MV-4-11 (cell line): ENCODE measurements at regions not wholly inside any gene's neighbourhood (a gene's known extent, or its start where the extent isn't known, plus 50 kb on each side); places are given as distances from the start of the nearest gene placed in this dataset.
"Not testable (repeated sequence)": the region's sequence is repeated elsewhere in the genome, so short reads cannot be mapped to it uniquely, and the experiment has no call there.

Source experiments
- DNase-seq: peaks from one replicate; lab custom pipeline; 2025; lab: John Stamatoyannopoulos, UW

DNA sequence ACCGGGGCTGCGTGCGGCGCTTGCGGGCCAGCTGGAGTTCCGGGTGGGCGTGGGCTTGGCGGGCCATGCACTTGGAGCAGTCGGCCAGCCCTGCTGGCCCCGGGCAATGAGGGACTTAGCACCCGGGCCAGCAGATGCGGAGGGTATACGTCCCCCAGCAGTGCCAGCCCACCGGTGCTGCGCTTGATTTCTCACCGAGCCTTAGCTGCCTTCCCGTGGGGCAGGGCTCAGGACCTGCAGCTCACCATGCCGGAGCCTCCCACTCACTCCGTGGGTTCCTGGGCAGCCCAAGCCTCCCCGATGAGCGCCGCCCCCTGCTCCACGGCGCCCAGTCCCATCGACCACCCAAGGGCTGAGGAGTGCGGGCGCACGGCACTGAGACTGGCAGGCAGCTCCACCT, 51.4 kb upstream of the INPP4B start:
- not testable (repeated sequence) for DNase-seq

DNA sequence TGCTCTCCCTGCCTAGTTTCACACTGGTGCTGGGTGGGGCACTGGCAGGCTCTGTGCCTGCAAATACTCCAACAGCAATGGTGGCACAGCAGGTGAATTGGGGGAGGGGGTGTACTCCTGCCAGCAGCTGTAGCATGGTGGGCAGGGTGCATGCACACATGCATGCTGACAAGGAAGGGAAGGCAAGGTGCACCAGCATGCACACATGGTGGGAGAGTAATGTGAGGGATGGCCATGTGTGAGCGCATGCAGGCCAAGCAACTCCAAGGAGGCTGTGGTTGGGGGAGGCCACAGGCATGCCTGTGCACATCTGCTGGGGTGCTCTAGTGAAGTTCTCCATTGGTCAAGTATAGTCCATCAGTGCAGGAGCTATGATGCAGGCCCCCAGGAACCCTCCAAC, 54.5 kb upstream of the INPP4B start:
- DNase-seq: no peak

DNA sequence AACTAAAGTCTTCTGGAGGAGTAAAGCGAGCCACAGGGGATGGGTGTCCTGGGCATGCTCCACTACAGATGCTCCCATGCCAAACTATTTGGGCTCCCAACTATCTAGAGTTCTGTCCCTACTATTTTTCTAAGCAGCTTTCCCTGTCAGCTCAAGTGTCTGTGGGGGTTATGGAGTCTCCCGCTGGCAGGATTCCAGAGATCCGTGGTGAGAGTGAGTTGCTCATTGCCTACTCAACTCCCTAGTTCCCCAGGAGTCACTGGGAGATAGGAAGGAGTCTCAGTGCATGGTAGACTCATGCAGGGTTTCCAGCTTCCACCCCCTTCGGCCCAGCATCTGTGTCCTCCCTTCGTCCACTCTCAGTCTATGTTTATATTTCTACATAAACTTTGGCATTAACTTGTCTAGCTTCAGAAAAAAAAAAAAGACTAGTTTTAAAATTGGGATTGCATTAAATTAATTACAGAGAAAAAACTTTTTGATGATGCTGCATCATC, 55.1 kb upstream of the INPP4B start:
- no peak for DNase-seq

DNA sequence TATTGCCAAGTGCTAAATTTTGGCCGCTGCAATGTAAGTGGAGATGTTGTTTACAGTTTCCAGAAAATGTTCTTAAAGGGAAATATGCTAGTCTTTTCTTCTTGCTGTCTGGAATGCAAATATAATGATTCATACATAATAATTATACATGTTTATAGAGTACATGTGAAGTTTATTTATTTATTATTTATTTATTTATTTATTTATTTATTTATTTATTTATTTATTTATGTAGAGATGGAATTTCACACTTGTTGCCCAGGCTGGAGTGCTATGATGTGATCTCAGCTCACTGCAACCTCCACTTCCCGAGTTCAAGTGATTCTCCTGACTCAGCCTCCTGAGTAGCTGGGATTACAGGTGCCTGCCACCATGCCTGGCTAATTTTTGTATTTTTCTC, 57.5 kb upstream of the INPP4B start:
- DNase-seq: not testable (repeated sequence)

DNA sequence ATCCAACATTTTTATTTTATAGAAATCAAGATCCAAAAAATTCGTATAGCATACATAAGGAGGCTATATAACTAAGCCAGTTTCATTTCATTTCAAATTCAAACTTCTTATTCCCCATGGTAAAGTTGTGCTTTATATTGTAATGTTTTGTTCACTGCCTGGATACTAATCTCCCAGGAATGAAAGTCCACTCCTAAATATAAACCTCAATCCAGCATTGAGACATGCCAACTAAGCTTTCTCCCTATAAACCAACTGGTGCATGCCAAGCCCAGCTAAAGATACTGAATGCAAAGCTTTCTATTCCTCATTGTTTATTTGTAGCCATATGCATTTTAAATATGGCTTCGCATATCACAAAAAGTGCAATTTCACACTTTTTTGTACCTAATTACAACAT, 63.8 kb upstream of the INPP4B start:
- no peak for DNase-seq

DNA sequence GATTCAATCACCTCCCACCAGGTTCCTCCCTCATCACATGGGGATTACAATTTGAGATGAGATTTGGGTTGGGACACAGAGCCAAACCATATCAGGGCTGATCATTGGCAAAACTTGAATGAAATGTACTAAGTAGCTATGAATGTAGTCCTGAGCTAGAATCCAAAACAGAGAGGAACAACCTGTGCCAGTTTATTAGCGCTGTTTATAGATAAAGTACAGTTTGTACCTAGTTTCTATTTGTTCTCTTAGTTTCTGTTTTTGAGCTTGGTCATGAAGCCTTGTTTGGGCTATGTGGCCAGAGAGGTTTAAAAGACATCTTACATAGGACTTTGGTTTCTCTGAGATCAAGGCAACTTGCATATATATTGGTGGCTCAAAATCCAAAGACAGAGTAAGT, 66.9 kb upstream of the INPP4B start:
- DNase-seq: no peak

DNA sequence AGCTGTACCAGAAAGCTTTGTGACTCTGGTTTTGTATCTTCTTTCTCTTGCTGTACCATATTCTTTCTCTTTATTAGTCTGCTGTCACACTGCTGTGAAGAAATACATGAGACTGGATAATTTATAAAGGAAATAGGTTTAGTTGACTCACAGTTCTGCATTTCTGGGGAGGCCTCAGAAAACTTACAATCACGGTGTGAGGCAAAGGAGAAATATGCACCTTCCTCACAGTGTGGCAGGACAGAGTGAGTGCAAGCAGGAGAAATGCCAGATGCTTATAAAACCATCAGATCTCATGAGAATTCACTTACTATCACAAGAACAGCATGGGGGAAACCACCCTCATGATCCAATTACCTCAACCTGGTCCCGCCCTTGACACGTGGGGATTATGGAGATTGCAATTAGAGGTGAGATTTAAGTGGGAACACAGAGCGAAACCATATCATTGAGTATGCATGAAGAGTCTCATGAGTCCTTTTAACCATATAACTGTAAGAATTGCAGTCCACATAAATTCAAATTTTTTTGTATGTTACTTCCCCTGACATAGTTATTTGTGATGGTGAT, 67.4 kb upstream of the INPP4B start:
- DNase-seq: no peak

DNA sequence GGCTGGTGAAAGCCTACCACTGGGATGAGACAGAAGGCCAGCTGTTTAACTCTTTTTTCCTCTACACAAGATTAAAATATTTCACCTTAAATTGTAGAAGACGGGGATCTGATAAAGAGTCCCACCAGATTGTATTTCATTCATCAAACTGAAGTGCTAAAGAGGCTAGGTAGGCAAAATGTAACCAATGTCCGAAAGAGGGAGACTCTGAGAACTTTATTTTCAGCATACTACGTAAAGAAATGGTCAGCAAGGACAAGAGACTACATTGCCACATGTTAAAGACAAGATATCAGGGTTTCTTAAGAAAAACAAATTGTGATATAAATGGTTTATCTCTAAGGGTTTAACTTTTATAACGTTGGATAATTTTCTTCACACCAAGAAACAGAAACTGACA, 71.6 kb upstream of the INPP4B start:
- no peak for DNase-seq

DNA sequence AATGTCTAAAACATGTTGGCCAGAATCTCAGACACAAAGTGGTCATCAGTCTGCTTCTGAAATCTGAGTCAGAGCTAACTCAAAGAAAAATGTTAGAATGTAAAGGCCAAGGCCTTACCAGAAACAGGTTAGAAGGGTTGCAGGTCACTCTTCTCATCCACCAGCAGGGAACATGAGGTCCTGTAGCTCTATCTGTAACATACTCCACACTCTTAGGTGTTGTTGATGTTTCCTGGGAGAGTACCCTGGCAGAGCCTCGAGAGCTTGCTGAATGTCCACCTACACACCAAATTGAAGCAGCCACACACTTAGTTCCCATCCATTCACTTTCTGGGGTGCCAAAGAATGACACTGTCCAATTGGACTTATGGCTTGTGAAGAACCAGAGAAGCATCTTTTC, 76.6 kb upstream of the INPP4B start:
- DNase-seq: no peak

DNA sequence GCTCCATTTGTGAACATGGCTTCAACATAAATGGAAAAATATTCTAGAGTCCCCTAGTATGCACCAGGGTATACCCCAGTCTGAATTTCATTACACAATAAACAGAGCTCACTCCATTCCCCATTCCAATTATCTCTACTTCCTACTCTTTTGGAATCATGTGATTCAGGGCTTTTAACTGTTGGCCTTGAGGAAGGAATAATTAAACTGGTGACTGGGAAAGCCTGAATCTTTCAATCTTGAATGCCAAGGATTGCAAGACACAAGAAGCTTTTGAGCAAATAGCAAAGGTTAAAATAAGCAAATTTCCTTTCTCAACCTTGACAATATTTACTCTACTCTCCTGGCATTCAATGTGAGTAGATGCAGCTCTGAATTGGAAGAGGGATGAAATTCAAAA, 77.5 kb upstream of the INPP4B start:
- DNase-seq: no peak

DNA sequence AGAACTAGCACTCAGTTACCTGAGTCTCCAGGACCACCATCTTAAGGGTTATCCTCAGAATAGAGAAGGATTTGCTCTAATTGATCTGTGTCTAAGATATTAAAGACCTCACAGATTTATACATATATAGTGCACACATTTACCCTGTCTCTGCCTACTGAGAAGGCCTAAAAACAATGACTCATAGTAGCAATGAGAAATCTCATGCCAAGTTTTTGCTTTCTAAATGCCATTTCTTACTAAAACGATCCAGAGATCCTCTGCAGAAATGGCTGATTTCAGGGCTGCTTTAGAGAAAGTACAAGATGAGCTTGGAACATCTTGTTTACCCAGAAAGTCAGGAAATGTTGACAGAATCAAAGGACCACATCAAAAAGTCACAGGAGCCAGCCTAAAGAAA, 79.1 kb upstream of the INPP4B start:
- no peak for DNase-seq

DNA sequence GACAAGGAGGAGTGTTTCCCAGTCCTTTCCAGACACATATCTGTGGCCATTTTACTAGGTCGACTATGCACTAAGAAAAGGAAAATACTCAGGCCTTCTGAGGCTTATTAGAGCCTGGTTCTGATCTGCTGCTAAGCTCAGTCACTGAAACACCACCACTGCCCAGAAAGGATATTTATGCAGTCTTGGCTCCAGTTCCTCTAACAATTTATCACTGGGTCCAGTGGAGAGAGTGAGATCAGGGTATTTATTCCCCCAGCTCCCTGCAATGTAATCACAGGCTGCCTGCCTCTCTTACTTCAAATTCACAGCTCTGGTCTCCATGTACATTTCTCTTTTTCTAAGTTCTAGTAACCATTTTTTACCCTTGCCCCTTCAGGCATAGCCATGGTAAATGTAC, 81.6 kb upstream of the INPP4B start:
- no peak for DNase-seq

DNA sequence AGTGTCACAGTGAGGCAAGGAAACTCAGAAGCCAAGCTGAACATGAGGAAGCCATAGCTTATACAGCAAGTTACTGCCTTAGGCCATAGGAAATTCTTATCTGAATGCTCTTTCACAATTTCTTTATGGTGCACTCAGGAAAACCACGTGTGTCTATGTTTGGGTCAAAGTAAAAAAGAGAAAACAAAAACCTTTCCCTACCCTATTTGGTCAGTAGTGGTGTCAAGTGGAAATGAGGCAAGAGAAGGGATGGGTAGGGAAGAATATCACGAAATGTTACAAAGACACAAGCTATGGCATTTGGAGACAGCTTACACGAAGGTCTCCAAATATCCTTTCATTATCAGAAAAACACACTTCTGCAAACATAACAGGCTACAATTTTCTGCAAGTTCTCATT, 83.4 kb upstream of the INPP4B start:
- DNase-seq: peak; percentile 1

DNA sequence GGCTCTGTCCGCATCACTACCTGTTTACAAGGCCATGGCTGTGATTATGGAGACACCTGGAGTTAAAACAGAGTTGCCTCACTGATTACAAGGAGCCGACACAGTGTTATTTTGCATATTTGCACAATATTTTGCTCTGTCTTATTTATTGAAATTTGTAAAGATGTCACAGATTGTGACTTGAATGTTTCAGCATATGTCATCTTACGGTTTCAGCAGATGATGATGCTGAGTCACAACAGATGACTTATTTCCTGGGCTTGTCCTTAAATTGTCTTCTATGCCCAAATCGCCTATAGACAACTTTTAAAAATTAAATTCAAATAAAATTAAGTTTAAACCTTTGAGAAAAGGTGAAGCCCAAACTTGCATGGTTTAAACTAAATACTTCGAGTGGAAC, 87.1 kb upstream of the INPP4B start:
- DNase-seq: no peak

DNA sequence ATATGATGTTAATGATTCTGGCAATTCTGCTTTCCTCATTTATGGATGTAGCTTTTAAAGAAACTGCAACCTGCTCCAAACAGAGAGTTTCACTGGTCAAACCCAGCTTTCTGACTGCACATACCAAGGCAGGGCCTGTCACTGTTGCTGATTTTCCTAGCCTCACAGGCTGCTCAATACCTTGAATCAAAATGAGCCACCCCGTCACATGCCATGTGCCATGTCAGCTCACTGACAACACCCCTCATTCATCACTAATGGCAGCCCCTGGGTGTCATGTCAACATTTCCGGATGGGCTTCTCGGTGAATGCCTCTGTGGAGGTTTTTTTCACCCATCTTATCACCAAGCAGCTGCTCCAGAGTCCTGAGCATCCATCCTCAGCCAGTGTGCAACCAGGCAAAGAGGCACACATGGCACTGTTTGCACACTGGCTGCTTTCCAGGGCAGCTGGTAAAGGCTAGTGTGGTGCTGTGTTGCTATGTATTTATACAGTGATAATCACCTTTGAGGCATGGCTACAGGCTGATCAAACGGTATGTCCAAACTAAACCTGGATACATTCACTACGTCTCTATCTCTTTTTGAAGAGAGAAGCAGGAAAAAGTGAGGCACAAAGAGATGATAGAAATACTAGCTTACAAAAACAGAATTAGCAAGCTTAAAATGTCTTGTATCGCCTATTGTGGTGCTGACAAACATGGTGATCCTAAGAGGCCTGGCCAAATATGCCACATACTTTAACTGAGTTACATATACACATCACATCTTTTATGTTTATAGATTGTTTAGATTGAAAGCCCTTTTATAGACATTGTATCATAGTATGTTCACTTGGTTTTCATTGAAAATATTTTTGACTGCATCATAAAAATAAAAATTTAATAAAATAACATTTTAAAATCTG, 94.6 kb upstream of the INPP4B start:
- no peak for DNase-seq

DNA sequence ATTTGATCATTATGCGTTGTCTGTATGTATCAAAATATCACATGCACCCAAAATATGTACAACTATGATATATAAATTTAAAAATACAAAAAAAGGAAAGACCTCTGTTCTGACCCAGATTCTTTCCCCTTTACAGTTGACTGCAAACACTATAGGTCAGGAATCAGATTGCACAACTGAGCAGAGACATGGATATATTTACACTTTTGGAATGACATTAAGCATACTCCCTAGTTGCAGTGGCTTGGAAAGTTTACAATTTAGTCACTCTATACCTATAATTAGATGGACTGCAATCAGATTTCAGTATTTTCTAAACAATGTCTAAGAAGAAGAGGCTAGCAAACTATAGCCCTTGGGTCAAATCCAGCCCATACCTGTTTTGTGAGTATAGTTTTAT, 98.5 kb upstream of the INPP4B start:
- no peak for DNase-seq

DNA sequence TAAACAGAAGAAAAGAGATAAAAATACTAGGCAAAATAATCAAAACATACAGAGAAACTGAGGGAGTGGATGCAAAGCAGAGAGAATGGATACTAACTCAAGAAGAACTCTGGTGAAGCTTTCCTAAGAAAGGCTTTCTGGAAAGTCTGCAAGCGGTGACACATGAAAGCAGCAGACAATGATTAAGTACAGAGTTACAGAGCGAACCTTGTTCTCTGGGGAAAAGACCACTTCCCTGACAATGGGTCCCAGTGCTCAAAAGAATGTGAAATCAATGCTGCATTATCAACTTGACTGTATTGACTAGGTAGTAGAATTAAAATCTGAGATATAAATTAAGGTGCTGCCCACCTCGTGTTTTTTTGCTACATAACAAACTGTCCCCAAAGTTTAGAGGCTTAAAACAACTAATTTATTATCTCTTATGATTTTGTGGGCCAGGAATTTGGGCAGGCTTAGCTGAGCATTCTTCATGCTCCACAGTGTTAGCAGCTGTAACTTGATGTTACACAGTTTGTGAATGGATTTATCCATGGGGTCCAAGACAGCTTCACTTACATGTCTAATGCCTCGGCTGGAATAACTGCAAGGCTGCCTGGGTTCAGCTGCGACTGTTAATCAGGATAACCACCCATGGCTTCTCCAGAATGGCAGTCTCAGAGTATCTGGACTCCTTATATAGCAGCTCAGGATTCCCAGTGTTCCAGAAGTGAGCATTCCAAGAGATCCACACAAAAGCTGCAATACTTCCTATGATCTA, 106.9 kb upstream of the INPP4B start:
- DNase-seq: no peak

DNA sequence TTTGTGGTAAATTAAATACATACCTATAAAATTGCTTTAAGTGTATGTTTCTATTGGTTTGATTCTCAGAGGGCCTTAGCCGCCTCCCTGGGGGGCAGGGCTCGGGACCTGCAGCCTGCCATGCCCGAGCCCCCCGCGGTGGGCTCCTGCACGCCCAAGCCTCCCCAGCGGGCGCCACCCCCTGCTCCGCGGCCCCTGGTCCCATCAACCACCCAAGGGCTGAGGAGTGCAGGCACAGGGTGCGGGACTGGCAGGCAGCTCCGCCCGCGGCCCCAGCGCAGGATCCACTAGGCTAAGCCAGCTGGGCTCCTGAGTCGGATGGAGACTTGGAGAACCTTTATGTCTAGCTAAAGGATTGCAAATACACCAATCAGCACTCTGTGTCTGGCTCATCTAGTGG, 108.3 kb upstream of the INPP4B start:
- no peak for DNase-seq

DNA sequence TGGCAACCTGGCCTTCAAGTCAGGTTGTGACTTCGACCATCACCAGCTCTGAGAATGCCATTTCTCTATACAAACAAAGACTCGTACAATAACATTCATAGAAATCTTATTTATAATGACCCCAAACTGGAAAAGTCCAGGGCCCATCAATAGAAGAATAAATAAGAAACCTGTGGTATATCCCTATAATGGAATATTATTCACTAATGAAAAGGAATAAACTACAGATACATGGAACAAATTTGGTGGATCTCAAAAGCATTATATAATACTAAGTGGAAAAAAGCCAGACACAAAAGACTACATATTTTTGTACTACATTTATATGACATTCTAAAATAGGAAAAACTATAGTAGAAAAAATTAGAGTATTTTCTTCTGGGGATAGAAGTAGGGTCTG, 109.4 kb upstream of the INPP4B start:
- DNase-seq: no peak

DNA sequence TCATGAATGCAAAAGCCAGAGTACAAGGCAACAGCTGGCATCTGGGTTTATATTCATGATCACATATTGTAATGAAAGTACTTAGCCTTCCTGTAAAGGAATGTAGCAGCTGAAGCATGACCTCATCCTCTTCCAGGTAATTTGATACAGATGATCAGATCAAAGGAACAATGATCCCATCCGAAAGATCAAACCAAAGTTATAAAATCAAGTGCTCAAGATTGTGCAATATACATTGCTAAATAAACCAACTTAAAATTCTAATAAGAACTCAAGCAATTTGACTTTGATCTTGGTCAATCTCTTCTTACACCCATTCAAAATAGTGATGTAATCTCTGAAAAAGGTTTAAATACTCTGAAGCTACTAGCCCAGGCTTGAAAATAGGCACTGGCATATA, 113.1 kb upstream of the INPP4B start:
- peak; percentile 10 for DNase-seq

DNA sequence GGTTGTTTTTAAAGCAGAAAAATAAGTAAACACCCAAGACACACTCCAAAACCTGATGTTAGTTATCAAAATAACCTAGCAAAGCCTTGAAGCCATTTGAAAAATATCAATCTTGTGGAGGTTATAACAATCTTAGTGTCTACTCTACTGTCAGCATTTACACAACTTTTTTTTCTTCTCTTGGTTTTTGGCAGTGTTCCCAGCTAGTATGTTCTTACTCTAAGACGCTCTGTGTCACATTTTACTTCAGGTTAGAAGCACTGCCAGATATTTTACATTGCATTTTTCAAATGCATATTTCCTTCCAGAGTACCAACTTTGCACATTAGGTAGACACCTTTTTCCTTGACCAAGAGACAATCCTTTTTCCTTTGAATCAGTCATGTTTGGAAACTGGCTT, 114.0 kb upstream of the INPP4B start:
- peak; percentile 67 for DNase-seq

DNA sequence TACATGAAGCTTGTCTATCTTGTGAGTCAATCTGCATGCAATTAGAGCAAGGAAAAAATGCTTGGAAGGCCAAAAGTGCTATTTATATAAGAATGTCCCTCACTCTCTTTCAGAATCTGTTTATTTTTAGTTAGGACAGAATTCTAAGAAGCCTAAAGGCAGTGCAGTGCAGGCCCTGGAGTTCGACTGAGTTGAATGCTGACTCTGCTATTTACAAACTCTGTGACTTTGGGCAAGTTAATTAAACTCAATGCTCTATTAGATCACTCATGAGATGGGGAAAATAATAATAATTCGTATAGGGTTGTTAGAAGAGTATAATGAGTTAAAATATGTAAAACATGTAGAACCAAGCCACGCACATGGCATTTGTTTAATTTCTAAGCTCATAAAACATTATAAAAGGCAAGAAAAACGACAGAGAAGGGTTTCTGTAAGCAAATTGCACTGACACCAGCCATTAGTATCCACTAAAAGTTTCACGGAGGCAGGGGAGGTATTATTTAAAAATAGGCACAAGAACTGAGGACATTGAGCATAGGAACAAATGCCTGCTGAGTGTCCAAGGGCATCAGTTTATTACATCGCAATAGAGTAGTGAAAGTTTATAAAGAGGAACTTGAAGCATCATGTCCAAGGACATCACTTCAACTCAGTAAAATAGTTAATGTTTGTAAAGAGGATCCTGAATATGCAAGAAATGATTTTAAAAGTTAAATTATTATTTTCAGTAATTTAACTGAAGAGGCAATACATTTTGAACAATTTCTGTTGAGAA, 115.0 kb upstream of the INPP4B start:
- DNase-seq: peak; percentile 71
